ENCODE measurements at regions not wholly inside any gene's neighbourhood (a gene's known extent, or its start where the extent isn't known, plus 50 kb on each side); places are given as distances from the start of the nearest gene placed in this dataset.

DNA sequence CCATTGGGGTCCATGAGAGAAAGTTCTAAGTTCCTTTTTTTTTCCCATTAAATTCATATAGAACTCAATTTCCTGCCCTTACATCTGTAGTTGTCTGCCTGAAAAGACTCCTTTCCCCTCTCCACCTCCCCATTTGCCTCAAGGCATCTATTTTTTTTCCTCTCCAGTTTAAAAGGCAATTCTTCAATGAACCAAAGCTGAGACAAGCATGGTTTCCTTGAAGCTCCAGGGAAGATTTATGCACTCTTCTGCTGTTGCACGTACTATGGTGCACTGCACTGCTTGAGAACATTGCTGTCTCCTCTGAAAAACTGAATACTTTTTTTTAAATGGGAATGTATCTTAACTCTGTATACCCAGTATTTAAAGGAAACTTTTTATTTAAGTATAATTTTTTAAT, 465.2 kb downstream of the CD83 start:
- no peak for TF ChIP-seq POLR2A (IDR thresholded peaks at IDR 0.05; ENCODE audit: borderline replicate concordance, extremely low read depth, insufficient read depth, insufficient read length)
- TF ChIP-seq EZH2phosphoT487 (IDR thresholded peaks at IDR 0.05; ENCODE audit: borderline replicate concordance), result no peak
- TF ChIP-seq EZH2 (IDR thresholded peaks at IDR 0.05), result no peak
- no peak for TF ChIP-seq SP1 (IDR thresholded peaks at IDR 0.05; ENCODE audit: low read depth)
- no peak for TF ChIP-seq REST (IDR thresholded peaks at IDR 0.05; ENCODE audit: low read depth)
- no peak for TF ChIP-seq POLR2AphosphoS5 (IDR thresholded peaks at IDR 0.05; ENCODE audit: low read depth, low read length)
- no peak for TF ChIP-seq YY1 (IDR thresholded peaks at IDR 0.05; ENCODE audit: extremely low read depth, insufficient replicate concordance, low read depth, low read length)

All from HCT116 (cell line).